SKM-1 treated with dmso at 0.1 percent for 144 hours (cell line): ENCODE measurements at regions not wholly inside any gene's neighbourhood (a gene's known extent, or its start where the extent isn't known, plus 50 kb on each side); places are given as distances from the start of the nearest gene placed in this dataset.

Source experiments
- DNase-seq: peaks from one replicate; lab custom pipeline; 2025; ENCODE audit not compliant: unreplicated experiment; lab: John Stamatoyannopoulos, UW

DNA sequence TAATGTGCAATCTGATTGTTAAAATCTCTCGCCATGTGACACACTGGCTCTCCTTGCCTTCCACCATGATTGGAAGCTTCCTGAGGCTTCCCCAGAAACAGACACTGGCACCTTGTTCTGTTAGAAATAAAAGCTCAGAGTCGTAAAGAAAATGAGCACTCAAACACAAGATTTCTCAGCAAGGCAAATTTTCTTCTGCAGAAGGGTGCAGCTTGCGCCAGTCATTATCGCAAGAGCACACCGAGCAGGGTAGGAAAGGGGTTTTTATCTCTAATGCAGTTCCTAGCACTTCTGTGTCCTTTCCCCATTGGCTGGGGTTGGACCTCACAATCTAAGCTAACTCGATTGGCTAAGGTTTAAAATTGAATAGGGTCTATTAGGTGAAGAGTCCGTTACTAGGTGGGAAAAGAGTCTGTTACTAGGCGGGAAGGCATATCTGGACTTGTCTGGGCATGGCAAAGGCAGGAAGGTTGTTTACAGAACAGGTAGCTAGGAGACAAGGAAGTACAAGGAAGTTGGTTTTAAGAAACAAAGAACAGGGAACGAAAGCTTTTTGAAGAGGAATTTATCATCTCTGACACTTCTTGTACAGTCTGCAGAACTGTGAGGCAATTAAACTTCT is 62.6 kb upstream of the BICD1 start:
- DNase-seq, result no peak

DNA sequence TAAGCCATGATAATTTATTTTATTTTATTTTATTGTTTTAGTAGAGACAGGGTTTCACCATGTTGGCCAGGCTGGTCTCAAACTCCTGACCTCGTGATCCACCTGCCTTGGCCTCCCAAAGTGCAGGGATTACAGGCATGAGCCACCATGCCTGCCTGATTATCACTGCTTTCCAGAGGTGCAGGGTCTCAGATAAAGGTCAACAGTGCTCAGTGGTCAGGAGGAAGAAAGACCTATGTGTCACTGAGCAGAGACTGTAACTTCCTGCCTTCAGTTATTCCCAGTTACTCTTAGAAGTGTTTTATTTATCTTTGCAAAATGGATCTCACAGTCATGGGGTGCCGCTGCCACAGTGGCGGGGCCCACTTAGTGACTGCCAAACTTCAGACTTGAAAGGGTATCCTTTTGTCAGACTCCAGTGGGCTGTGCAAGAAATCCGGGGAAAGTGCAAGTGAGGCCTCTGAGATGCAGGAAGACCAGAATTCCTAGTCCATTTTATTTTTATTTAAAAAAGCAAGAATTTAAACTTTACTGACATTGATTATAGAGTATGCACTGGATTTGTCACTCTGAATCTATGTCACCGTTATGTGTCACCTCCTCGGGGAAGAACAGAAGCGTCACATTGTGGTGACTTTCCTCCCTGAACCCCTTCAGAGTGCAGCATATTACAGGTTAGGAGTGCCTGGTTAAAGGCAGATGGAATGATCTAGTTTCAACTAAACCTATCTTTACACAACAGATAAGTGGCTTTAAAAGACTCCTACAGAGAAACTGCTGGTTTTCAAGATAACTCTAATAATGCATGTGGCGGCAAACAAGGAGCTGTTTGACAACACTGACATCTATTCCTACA is 59.1 kb upstream of the BICD1 start:
- DNase-seq, result no peak

DNA sequence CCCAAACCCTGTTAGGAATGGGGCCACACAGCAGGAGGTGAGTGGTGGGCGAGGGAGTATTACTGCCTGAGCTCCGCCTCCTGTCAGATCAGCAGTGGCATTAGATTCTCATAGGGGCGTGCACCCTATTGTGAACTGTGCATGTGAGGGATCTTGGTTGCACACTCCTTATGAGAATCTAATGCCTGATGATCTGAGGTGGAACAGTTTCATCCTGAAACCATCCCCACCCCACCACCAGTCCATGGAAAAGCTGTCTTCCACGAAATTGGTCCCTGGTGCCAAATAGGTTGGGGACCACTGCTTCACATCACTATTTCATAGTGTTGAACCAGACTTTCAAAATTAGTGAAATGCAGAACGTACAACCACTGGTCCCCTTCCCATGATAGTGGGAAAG is 57.9 kb upstream of the BICD1 start:
- DNase-seq, result no peak

DNA sequence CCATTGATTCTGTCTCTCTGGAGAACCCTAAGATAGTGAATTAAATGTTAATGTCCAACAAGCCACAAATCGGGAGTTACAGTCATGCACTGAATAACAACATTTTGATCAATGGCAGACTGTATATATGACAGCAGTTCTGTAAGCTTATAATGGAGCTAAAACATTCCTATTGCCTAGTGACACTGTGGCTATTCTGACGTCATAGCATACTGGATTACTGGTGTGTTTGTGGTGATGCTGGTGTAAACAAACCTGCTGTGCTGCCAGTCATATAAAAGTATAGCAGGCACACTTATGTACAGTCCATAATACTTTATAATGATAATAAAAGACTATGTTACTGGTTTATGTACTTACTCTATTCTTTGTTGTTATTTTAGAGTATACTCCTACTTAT is 56.7 kb upstream of the BICD1 start:
- no peak for DNase-seq

DNA sequence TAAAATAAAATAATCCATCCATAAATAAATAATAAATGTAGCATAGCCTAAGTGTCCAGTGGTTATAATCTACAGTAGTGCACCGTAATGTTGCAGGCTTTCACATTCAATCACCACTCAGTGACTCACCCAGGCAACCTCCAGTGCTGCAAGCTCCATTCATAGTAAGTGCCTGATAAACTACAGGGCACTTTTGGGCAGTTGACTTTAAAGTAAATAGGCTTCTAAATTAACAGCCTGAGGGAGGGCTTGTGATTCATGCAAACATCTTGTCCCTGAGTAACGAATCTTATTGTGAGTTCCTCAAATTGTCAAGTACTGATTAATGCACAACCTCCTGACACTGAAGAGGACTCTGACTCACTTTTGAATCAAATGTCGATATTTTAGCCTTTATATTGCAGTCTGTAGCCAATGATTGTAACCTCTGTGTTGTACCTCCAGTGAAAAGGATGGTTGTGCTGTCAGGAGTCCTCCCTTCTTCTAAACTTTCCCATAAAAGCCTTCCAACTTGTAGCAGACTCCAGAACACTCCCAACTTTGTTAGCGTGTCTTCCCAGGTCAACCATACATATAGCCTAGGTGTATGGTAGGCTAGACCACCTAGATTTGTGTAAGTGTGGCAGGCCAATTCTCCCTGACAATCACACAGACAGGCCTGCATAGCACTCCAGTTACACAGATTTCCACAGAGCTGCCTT is 55.0 kb upstream of the BICD1 start:
- no peak for DNase-seq

DNA sequence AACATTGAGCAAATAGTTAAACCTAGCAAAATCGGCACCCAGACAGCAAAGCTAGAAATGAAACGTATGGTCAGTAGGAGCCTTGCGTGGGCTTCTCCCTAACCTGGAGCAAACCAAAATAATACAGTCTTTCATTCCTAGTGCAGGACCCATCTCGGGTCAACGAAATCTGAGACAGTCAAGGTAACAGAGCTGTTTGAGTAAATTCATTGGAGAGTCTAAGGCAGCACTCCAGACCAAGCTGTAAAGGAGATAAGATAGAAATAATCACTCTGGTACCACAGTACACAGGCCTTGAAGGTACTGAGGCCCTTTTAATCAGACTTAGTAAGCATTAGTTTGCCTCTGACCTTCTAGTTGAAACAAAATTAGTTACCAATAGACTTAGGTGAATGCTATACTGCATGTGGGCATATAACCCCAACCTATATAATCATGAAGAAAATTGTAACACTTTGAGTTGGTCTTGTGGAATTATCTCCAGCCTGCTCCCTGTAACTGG is 54.4 kb upstream of the BICD1 start:
- DNase-seq, result no peak

DNA sequence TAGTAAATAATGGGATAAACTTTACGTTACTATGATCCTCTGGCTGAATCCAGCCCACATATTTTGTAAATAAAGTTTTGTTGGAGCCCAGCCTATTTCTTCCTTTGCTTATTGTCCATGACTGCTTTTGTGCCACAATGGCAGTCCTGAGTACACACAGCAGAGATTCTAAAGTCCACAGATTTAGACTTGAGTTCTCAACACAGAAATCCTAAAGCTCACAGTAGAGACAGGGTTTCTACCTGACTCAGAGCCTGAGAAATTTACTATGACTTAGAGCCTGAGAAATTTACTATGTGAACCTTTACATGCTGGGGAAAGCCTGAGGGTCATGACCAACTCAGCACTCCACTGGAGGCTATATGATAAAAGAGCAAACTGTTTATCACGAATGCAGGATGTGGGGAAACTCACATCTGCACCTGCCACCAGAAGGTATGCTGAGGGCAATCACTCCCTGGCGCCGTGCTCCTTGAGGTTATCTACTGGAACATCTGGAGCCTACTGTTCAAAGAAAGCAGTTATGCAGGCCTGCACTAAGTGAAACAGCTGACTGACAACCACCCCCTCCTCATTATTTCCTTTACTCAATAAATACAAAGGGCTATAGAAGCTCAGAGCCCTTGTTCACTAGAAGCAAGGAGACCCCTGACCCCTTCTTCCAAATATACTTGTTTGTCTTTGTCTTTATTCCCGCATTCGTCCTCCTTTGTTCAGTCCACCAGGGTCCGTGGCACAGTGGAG is 52.6 kb upstream of the BICD1 start:
- no peak for DNase-seq
